Mammary epithelial cell (primary cell): ENCODE measurements at regions not wholly inside any gene's neighbourhood (a gene's known extent, or its start where the extent isn't known, plus 50 kb on each side); places are given as distances from the start of the nearest gene placed in this dataset.

Source experiments
- CTCF ChIP-seq, 2 donors: IDR thresholded peaks in 1 of 2; conservative IDR thresholded peaks in 1 of 2; 2 replicates each; pipeline ENCODE4 v1.5.1; 2011 to 2012; ENCODE audit warnings: inconsistent platforms in 2 of 2, low read length in 2 of 2, mild to moderate bottlenecking in 2 of 2, control low read depth in 1 of 2, low read depth in 1 of 2; ENCODE audit not compliant: insufficient read depth in 1 of 2; ENCODE audit errors: extremely low read depth in 1 of 2
- EZH2 ChIP-seq: IDR thresholded peaks from 2 replicates; pipeline ENCODE4 v1.6.1; 2012; ENCODE audit warnings: low read length, inconsistent platforms, borderline replicate concordance

DNA sequence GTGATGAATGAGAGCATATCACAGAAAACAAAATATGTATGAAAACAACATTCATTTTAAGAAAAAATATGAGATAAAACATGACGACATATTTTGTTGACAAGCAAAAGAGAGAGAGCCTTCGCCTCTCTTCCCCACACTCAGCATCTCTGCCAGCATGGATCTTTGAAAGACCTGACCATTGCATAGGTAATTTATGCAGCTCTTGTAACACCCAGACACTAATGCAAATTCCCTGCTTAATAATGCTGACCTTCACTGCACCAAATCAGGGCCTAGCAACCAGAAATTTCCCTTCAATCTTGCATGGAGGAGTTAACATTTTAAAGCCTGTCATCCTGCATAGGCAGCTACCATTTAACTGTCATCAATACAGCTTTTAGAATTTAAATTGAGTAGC is 50.0 kb upstream of the CNR1 start:
- TF ChIP-seq CTCF (conservative IDR thresholded peaks at IDR 0.05 in 1 of 2, IDR thresholded peaks at IDR 0.05 in 1 of 2; ENCODE audit: extremely low read depth in 1 of 2, insufficient read depth in 1 of 2, low read depth in 1 of 2, low read length in 2 of 2) (no peak), EZH2 (no peak)
